SK-N-DZ (cell line): ENCODE measurements at regions not wholly inside any gene's neighbourhood (a gene's known extent, or its start where the extent isn't known, plus 50 kb on each side); places are given as distances from the start of the nearest gene placed in this dataset.

Source experiments
- DNase-seq: peaks from one replicate; pipeline ENCODE4 v3.0.0-alpha.2; 2015; ENCODE audit warnings: low spot score

- no peak for DNase-seq
Measured at GRCh38 chr1:55381491-55381890, 166.3 kb upstream of the USP24 start.

- DNase-seq: no peak
Measured at GRCh38 chr1:55380355-55380970, 165.3 kb upstream of the USP24 start.

DNA sequence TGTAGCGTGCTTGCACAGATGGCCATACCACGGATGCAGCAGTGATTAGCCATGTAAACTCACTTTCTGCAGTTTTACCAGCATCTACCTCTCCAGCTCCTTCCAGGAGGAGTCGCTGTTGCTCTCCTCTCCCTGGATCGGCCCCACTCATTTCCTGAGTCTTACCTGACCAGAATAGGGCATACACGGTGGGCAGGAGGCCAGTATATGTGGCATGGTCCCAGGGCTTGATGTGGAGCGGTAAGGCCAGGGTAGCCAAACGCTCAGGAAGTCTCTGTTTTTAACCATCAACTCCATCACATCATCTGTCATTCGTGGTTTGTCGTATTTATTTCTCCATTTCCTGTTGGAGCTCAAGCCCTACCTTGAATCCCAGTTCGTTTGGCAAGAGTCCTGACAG is 163.4 kb upstream of the USP24 start:
- no peak for DNase-seq

DNA sequence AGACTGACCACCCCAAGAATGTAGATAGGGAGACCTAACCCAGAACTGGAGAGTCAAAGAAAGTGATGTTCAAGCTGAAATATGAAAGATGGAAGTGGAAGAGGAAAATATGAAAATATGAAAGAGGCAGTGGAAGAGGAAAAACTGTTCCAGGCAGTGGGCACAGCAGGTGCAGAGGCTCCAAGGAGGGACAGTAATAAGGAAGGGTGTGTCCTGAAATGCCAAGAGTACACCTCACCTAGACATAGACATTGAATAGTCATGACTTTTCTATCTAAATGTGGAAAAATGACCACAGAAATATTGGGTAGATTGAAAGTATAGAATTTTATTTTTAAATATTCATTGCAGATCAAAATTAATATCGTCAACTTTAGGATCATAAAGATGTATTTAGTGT is 161.7 kb upstream of the USP24 start:
- DNase-seq: no peak

GRCh38 chr1:55375617-55376258 is 160.6 kb upstream of the USP24 start:
- peak; percentile 20 for DNase-seq

GRCh38 chr1:55374801-55375616 is 159.8 kb upstream of the USP24 start:
- DNase-seq: no peak

- DNase-seq: no peak
Measured at GRCh38 chr1:55374216-55374615, 159.1 kb upstream of the USP24 start.

DNA sequence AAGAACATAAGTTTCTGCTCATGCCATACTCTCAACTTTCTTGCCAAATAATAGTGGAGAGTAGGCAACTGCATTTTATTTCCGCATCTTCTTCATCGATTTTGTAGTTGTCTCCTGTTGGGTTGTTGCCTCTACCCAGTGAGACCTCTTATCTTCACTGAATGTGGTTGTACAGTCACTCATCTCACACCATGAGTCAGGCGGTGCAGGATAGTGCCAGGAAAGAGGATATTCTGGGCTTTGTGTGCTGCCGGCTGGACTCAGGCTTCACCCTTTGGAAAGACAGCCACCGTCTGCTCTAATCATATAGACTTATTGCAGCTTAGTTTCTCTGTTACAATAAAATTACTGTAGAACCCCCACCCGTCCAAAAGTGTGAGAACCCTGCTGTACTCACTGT is 154.3 kb upstream of the USP24 start:
- DNase-seq: no peak

GRCh38 chr1:55368698-55369097 is 153.5 kb upstream of the USP24 start:
- no peak for DNase-seq

DNA sequence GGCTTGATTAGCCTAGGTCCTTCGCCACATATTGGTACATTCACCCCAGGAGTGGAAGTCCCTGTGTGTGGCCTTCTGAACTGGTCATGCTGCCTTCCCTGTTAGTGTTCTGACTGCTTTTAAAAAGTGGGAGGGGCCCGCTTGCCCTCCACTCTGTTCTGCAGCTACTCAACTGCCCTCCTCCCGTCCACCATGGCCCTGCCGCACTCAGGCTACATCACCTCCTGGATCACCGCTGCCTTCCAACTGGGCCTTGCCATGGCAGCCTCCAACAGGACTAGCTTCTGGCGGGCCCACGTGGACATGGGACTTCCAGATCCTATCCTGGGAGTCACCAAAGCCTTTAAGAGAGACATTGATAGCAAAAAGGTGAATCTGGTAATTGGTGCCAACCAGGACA is 152.1 kb upstream of the USP24 start:
- no peak for DNase-seq

DNA sequence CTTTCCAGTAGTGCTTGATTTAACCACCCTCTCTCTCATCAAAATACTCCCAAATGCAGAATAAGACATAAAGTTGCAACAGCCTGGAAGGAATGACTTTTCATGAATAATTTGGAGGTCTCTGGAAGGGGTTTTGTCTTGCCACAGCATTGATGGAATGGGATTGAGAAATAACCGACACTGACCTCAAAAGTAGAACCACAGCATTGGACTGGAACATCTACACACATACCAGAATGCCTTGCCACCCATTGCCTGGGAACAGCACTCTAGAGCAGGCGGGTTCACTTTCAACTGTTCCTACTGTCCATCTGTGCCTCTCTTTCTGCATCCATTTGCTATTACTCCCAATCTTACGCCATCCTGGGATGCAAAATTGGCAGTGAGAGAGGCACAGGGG is 149.1 kb upstream of the USP24 start:
- no peak for DNase-seq

DNA sequence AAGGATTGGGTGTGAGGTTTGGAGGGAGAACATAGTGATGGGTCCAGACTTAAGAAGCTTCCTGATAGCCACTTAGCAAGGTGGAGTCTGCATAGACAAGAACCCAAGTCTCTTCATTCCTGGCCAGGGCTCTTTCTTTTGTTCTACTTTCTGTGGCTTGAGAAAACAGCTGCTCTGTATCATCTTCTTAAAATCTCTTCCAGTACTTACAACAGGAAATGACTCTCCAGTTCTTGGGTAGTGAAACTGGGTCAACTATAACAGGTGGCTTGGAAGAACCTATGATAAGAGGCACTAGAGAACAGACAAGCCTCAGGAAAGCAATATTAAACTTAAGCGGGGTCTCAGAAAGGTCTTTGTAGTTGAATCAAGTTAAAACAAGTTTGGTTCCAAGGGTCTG is 148.1 kb upstream of the USP24 start:
- DNase-seq: no peak

DNA sequence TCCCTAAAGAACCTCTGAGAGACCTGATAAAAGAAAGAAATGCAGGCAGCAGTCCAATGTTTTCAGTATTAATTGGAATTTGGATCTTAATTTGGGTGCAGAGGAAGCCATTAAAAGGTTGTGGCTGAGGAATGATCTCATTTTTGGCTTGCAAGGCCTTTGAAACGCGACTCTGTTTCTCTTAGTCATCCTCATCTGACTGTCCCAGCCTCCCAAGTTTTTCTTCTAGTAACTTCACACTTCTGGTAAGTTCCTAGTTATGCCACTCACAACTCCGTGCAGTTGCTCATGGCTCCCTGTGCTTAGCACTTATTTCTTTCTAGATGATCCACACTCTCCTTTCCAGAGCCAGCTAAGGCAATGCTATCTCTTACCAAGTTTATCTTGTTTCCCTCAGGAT is 147.4 kb upstream of the USP24 start:
- DNase-seq: no peak

DNA sequence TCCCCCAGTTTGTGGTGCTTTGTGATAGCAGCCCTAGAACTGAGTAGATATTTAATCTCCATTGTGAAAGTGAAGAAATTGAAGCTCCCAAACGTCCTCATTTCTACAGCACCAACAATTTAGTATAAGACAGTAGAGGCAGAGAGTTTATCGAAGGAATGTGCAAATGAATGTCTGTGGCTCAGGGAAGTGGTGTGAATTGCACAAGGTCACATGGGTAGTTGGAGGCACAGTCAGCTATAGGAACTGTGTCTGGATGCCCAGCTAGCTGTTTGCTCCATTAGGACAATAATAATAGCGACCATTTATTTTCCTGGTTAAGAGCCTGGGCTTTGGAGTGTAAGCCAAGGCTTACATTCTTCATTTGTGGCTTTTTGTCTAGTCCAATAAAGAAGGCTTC is 144.4 kb upstream of the USP24 start:
- DNase-seq: no peak

GRCh38 chr1:55358581-55358980 is 143.4 kb upstream of the USP24 start:
- no peak for DNase-seq

GRCh38 chr1:55355549-55355948 is 140.4 kb upstream of the USP24 start:
- DNase-seq: no peak

DNA sequence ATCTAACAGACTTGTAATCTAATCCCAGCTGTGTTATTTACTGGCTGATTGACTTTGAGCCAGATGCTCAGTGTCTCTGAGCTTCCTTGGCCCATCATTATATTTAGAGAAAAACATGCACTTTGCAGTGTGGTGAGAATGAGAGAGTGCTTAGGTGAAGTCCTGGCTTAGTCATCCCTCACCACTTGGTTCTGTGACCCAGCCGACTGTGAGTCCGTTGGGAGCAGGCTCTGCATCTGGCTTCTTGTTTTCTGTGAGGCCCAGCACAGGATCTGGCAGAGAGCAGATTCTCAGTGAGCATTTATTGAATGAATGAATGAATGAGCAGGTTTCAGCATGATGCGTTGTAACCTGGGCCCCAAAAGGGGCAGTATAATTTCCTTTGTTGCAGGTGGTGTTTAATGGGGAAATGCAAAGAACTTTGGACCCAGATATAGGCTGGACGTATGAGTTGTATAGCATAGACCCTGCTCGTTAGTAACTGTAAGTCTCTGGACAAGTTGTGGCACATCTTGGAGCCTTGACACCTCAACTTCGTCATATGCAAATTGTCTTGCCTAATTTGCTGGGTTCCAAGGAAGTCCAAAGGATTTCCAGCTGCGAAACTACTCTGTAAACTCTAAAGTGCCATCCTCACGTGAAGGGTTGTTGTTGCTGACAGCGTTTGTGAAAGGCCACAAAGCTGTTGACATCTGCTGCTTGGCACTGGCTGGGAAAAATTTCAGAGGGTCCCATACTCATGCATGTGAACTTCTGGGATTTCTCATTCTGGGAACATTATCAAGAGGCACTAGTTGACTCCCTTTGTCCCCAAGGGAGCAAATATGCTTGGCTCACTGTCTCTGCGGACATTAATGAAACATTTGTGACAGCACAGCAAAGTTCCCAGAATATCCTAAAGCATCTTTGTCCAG is 138.8 kb upstream of the USP24 start:
- no peak for DNase-seq

- no peak for DNase-seq
Measured at GRCh38 chr1:55352811-55353180, 137.6 kb upstream of the USP24 start.

- no peak for DNase-seq
Measured at GRCh38 chr1:55352080-55352810, 137.1 kb upstream of the USP24 start.

GRCh38 chr1:55348356-55348755 is 133.2 kb upstream of the USP24 start:
- no peak for DNase-seq

DNA sequence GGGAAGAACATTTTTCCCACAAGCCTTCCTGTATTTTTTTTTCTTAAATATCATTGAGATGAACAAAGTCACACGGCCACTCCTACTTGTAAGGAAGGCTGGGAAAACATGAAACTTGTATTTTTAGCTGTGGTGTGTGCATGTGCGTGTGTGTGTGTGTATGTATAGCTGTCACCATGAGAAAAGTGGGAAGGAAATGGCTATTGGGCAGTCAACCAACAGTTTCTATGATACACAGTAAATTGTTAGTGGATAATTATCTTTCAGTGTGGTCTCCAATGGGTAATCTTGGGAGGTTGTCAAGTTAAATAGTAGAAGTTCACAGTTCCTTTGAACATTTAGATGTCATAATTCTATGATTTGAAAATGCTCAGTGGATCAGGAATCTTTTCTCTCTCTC is 132.7 kb upstream of the USP24 start:
- DNase-seq: no peak
